22Rv1 (cell line): ENCODE measurements at regions not wholly inside any gene's neighbourhood (a gene's known extent, or its start where the extent isn't known, plus 50 kb on each side); places are given as distances from the start of the nearest gene placed in this dataset.

Experiments used
- CTCF ChIP-seq: fragments of 450-650 bp; IDR thresholded peaks from 2 replicates; pipeline ENCODE4 v1.5.1; 2017; ENCODE audit warnings: mild to moderate bottlenecking
- ZFX ChIP-seq: fragments of 450-650 bp; IDR thresholded peaks from 2 replicates; pipeline ENCODE4 v1.6.1; 2017; ENCODE audit warnings: antibody characterized with exemption, borderline replicate concordance

- no peak for TF ChIP-seq CTCF
- no peak for TF ChIP-seq ZFX
Observed at GRCh38 chr16:66269617-66270332, 96.7 kb upstream of the CDH5 start.
